H9 (cell line): ENCODE measurements at regions not wholly inside any gene's neighbourhood (a gene's known extent, or its start where the extent isn't known, plus 50 kb on each side); places are given as distances from the start of the nearest gene placed in this dataset.

ENCODE experiments used
- DNase-seq: peaks from one replicate; pipeline ENCODE4 v3.0.0-alpha.2; 2017
- H2AFZ ChIP-seq: one replicate; pipeline ENCODE4 v1.6.1; 2013; ENCODE audit warnings: mild to moderate bottlenecking, low read length, control low read depth, moderate library complexity
- H2AK5ac ChIP-seq: 2 replicates; pipeline ENCODE4 v1.6.1; 2013; ENCODE audit warnings: low read length, control low read depth, mixed read lengths; ENCODE audit not compliant: insufficient read length
- H2BK120ac ChIP-seq: one replicate; pipeline ENCODE4 v1.6.1; 2013; ENCODE audit warnings: low read depth, mild to moderate bottlenecking, low read length, control low read depth, inconsistent platforms; ENCODE audit not compliant: poor library complexity, severe bottlenecking
- H2BK12ac ChIP-seq: 2 replicates; pipeline ENCODE4 v1.6.1; 2013; ENCODE audit warnings: low read length, control low read depth, mixed read lengths, low read depth; ENCODE audit not compliant: insufficient read length
- H2BK15ac ChIP-seq: 2 replicates; pipeline ENCODE4 v1.6.1; 2013; ENCODE audit warnings: low read depth, low read length, control low read depth
- H2BK20ac ChIP-seq: one replicate; pipeline ENCODE4 v1.6.1; 2013; ENCODE audit warnings: low read depth, mild to moderate bottlenecking, low read length, control low read depth, inconsistent platforms; ENCODE audit not compliant: poor library complexity, severe bottlenecking
- H2BK5ac ChIP-seq: 2 replicates; pipeline ENCODE4 v1.6.1; 2013; ENCODE audit warnings: low read length, control low read depth, mixed read lengths; ENCODE audit not compliant: insufficient read length
- H3K14ac ChIP-seq: 2 replicates; pipeline ENCODE4 v1.6.1; 2013; ENCODE audit warnings: low read length, control low read depth; ENCODE audit not compliant: insufficient read depth
- H3K18ac ChIP-seq: 2 replicates; pipeline ENCODE4 v1.6.1; 2013; ENCODE audit warnings: low read depth, mild to moderate bottlenecking, mixed read lengths, low read length, control low read depth; ENCODE audit not compliant: insufficient read length
- H3K23ac ChIP-seq: 2 replicates; pipeline ENCODE4 v1.6.1; 2013; ENCODE audit warnings: low read length, control low read depth, mixed read lengths, low read depth; ENCODE audit not compliant: insufficient read length
- H3K23me2 ChIP-seq: 2 replicates; pipeline ENCODE4 v1.6.1; 2013; ENCODE audit warnings: low read depth, mild to moderate bottlenecking, mixed read lengths, low read length, control low read depth; ENCODE audit not compliant: insufficient read length, poor library complexity, severe bottlenecking
- H3K27ac ChIP-seq: 2 replicates; pipeline ENCODE4 v1.5.1; 2013; ENCODE audit warnings: low read length, control low read depth, mixed read lengths, low read depth; ENCODE audit not compliant: insufficient read length
- H3K27me3 ChIP-seq: 2 replicates; pipeline ENCODE4 v1.6.1; 2013; ENCODE audit warnings: low read length, control low read depth, inconsistent platforms; ENCODE audit not compliant: insufficient read depth
- H3K4ac ChIP-seq: 2 replicates; pipeline ENCODE4 v1.6.1; 2013; ENCODE audit warnings: low read depth, mild to moderate bottlenecking, control low read depth, inconsistent platforms, low read length, moderate library complexity
- H3K4me1 ChIP-seq: 2 replicates; pipeline ENCODE4 v1.6.1; 2013; ENCODE audit warnings: low read length, control low read depth, inconsistent platforms; ENCODE audit not compliant: insufficient read depth
- H3K4me2 ChIP-seq: 2 replicates; pipeline ENCODE4 v1.6.1; 2013; ENCODE audit warnings: low read length, control low read depth, mixed read lengths; ENCODE audit not compliant: insufficient read length, insufficient read depth
- H3K56ac ChIP-seq: 2 replicates; pipeline ENCODE4 v1.6.1; 2013; ENCODE audit warnings: low read depth, mild to moderate bottlenecking, mixed read lengths, low read length, control low read depth; ENCODE audit not compliant: insufficient read length
- H3K79me1 ChIP-seq: 2 replicates; pipeline ENCODE4 v1.6.1; 2013; ENCODE audit warnings: low read depth, mild to moderate bottlenecking, moderate library complexity, low read length, control low read depth, inconsistent platforms; ENCODE audit not compliant: insufficient read depth, poor library complexity, severe bottlenecking
- H3K79me2 ChIP-seq: 2 replicates; pipeline ENCODE4 v1.6.1; 2013; ENCODE audit warnings: low read length, control low read depth, inconsistent platforms; ENCODE audit not compliant: insufficient read depth
- H3K9ac ChIP-seq: 2 replicates; pipeline ENCODE4 v1.6.1; 2013; ENCODE audit warnings: low read length, control low read depth, mixed read lengths; ENCODE audit not compliant: insufficient read length; ENCODE audit errors: extremely low read depth
- H3K9me3 ChIP-seq: one replicate; pipeline ENCODE4 v1.6.1; 2013; ENCODE audit warnings: low read depth, low read length, inconsistent platforms; ENCODE audit not compliant: control insufficient read depth
- H3T11ph ChIP-seq: one replicate; pipeline ENCODE4 v1.6.1; 2013; ENCODE audit warnings: mild to moderate bottlenecking, low read length, control low read depth, inconsistent platforms
- H4K20me1 ChIP-seq: one replicate; pipeline ENCODE4 v1.6.1; 2013; ENCODE audit not compliant: control insufficient read depth, insufficient read length, insufficient read depth
- H4K5ac ChIP-seq: 2 replicates; pipeline ENCODE4 v1.6.1; 2013; ENCODE audit warnings: low read depth, mild to moderate bottlenecking, mixed read lengths, low read length, control low read depth; ENCODE audit not compliant: insufficient read length
- H4K8ac ChIP-seq: replicated peaks from 2 replicates; pipeline ENCODE4 v1.6.1; 2013; ENCODE audit warnings: low read length, control low read depth, mixed read lengths, low read depth; ENCODE audit not compliant: insufficient read length
- H4K91ac ChIP-seq: 2 replicates; pipeline ENCODE4 v1.6.1; 2013; ENCODE audit warnings: low read depth, mild to moderate bottlenecking, moderate library complexity, mixed read lengths, low read length, control low read depth; ENCODE audit not compliant: insufficient read length
- H3K27ac Mint-ChIP-seq, 3 experiments: 2 replicates in 2 of 3; 3 replicates in 1 of 3; pipeline ENCODE4 v1.8.0; 2020 to 2021; ENCODE audit warnings: mixed read lengths in 3 of 3, mild to moderate bottlenecking in 1 of 3, moderate library complexity in 1 of 3
- H3K27me3 Mint-ChIP-seq: 2 replicates; pipeline ENCODE4 v1.8.0; 2021; ENCODE audit warnings: low read depth, mild to moderate bottlenecking, moderate library complexity, mixed read lengths
- H3K36me3 Mint-ChIP-seq, 3 experiments: 2 replicates in 2 of 3; 3 replicates in 1 of 3; pipeline ENCODE4 v1.8.0; 2020 to 2021; ENCODE audit warnings: low read depth in 3 of 3, mixed read lengths in 3 of 3; ENCODE audit not compliant: insufficient read depth in 1 of 3
- H3K4me1 Mint-ChIP-seq, 2 experiments: 2 replicates each; pipeline ENCODE4 v1.8.0; 2020; ENCODE audit warnings: mixed read lengths in 2 of 2
- H3K4me3 Mint-ChIP-seq, 2 experiments: 2 replicates in 1 of 2; 3 replicates in 1 of 2; pipeline ENCODE4 v1.8.0; 2020 to 2021; ENCODE audit warnings: mild to moderate bottlenecking in 2 of 2, mixed read lengths in 2 of 2, moderate library complexity in 1 of 2
- H3K9me3 Mint-ChIP-seq, 2 experiments: 2 replicates in 1 of 2; 3 replicates in 1 of 2; pipeline ENCODE4 v1.8.0; 2020; ENCODE audit warnings: mild to moderate bottlenecking in 2 of 2, mixed read lengths in 2 of 2, moderate library complexity in 1 of 2
- WGBS: extraction: QIAGEN DNeasy Blood & Tissue Kit; methylation state at CpG from one replicate; pipeline ENCODE4 v1.1.7; 2013; ENCODE audit warnings: missing lambda C conversion rate, low lambda C conversion rate, mixed read lengths; ENCODE audit not compliant: insufficient read length; ENCODE audit errors: extremely low coverage; 5-methylcytosine and 5-hydroxymethylcytosine counted together
- TF ChIP-seq, protein P1 (sequence below): fragments of 200-600 bp; sonication (generic); conservative IDR thresholded peaks from 3 replicates; pipeline ENCODE4 v1.8.0; 2021; ENCODE audit warnings: antibody characterized with exemption, mild to moderate bottlenecking

DNA sequence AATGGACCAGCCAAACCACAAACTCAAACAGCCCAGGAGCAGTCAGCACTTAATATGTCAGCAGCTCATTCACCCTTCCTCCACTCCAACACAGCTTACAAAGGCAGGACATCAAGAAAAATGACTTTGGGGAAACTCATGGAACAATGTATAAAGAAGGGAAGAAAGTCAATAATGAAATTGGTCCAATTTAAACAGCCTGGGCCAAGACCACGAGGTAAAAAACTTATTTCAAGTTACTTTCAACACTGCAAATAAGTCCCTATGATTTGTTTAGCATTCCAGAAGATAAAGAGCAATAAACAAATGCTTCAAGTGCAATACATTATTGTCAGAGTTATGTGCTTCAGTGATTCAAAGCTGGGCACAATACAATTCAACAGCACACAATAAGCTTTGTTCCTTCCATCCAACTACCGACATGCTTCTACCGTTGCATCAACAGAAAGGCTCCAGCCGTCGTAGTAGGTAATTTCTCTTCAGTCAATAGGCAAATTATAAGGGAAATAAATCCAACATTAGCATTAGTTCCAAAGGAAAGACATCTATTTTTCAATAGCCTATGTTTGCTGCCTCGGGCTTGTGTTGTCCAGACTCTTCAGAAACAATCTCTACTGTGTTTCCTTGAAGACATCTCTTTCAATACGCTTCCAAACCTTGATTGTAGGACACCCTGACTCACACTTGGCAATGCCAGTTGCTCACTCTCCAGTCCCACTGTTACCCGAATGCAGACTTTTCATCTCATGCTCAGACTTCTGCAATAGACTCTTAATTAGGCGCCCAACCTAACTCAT is 225.7 kb downstream of the NUAK1 start:
- Mint-ChIP-seq H3K27me3 (peaks cover 2% of the 10 kb centered on the region), H3K4me3 (no peak overlapping the region), H3K36me3 (no peaks in the 10 kb centered on the region; a peak in 1 of 7 replicates), H3K9me3 (no peaks in the 10 kb centered on the region; a peak in 1 of 5 replicates), H3K4me1 (no peaks in the 10 kb centered on the region), H3K27ac (no peak overlapping the region; a peak in 1 of 7 replicates)
- no peaks in the 10 kb centered on the region for H3K9me3 ChIP-seq
- no peak overlapping the region for H2BK15ac ChIP-seq
- DNase-seq: no peak
- H3K23ac ChIP-seq: no peak overlapping the region
- no peak overlapping the region for H2BK12ac ChIP-seq
- H3K4me1 ChIP-seq: no peaks in the 10 kb centered on the region
- H2AFZ ChIP-seq: no peak overlapping the region
- no peak overlapping the region for H2BK5ac ChIP-seq
- no peaks in the 10 kb centered on the region for H3K79me1 ChIP-seq
- no peaks in the 10 kb centered on the region for H3K79me2 ChIP-seq
- H2BK120ac ChIP-seq: no peak overlapping the region
- WGBS: no CpG with 5 or more reads among the region's 9 CpGs
- no peak overlapping the region for H3K18ac ChIP-seq
- H3K56ac ChIP-seq: no peak overlapping the region
- no peak overlapping the region for H3K4ac ChIP-seq
- H3K23me2 ChIP-seq: no peaks in the 10 kb centered on the region
- no peak overlapping the region for H3K14ac ChIP-seq
- H2AK5ac ChIP-seq: no peak overlapping the region
- no peak overlapping the region for H3K4me2 ChIP-seq
- no peaks in the 10 kb centered on the region for H4K20me1 ChIP-seq
- H4K91ac ChIP-seq: no peak overlapping the region
- no peak overlapping the region for H3T11ph ChIP-seq
- no peak overlapping the region for H4K8ac ChIP-seq
- H3K27me3 ChIP-seq: no peaks in the 10 kb centered on the region
- no peak overlapping the region for H4K5ac ChIP-seq
- H3K9ac ChIP-seq: no peak overlapping the region
- TF ChIP-seq, protein P1, sequence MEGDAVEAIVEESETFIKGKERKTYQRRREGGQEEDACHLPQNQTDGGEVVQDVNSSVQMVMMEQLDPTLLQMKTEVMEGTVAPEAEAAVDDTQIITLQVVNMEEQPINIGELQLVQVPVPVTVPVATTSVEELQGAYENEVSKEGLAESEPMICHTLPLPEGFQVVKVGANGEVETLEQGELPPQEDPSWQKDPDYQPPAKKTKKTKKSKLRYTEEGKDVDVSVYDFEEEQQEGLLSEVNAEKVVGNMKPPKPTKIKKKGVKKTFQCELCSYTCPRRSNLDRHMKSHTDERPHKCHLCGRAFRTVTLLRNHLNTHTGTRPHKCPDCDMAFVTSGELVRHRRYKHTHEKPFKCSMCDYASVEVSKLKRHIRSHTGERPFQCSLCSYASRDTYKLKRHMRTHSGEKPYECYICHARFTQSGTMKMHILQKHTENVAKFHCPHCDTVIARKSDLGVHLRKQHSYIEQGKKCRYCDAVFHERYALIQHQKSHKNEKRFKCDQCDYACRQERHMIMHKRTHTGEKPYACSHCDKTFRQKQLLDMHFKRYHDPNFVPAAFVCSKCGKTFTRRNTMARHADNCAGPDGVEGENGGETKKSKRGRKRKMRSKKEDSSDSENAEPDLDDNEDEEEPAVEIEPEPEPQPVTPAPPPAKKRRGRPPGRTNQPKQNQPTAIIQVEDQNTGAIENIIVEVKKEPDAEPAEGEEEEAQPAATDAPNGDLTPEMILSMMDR: no peak
- no peak overlapping the region for H3K27ac ChIP-seq
- no peak overlapping the region for H2BK20ac ChIP-seq
